ENCODE measurements at regions not wholly inside any gene's neighbourhood (a gene's known extent, or its start where the extent isn't known, plus 50 kb on each side); places are given as distances from the start of the nearest gene placed in this dataset.

DNA sequence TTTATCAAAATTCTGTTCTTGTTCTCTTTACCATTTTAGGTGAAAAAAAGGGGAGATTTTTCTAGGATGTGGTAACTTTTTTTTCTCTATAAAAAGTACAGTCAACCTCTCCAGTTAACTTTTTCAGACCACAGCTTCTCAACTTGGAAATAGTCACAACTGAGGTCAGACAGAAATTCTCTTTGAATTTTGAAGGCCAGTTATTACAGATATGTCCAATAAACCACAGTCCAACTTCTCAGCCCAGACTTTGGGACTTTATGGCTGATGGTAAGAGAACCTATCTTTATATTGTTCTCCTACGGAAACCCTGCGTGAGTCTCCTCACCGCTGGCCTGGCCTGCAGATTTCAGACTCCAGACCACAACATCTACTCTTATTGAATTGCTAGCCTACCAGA is 176.7 kb downstream of the DACT1 start:
- dilution Hi-C loops (cut with MboI; ENCODE audit: extremely low pct_ligation_motif_present, low sequenced_read_pairs) (no loop called here), intact Hi-C loops (cut with micrococcal nuclease) (no loop called here)
- Histone ChIP-seq H2AFZ (ENCODE audit: low read depth, low read length) (no peak overlapping the region), H3K4me1 (ENCODE audit: control insufficient read depth, extremely low read depth, insufficient read depth, low read length) (no peaks in the 10 kb centered on the region), H4K20me1 (replicated peaks; ENCODE audit: control insufficient read depth, extremely low read depth, insufficient read depth, low read length) (no peaks in the 10 kb centered on the region), H3K27me3 (ENCODE audit: control insufficient read depth in 2 of 2, insufficient read depth in 2 of 2, low read length in 2 of 2) (peaks cover 1 to 5% of the 10 kb centered on the region in 2 experiments), H3K9me1 (replicated peaks; ENCODE audit: control insufficient read depth, extremely low read depth, insufficient read depth, low read length) (no peaks in the 10 kb centered on the region), H3K27ac (ENCODE audit: insufficient read depth, low read depth, low read length) (no peak overlapping the region), H3K36me3 (ENCODE audit: control insufficient read depth in 2 of 2, extremely low read depth in 1 of 2, insufficient read depth in 2 of 2, low read length in 2 of 2) (no peaks in the 10 kb centered on the region), H3K79me2 (ENCODE audit: control insufficient read depth, insufficient read depth, low read length) (no peaks in the 10 kb centered on the region), H3K4me2 (ENCODE audit: insufficient read depth, low read length) (no peak overlapping the region), H3K9ac (replicated peaks; ENCODE audit: extremely low read depth, insufficient read depth, low read length) (no peak overlapping the region), H3K9me3 (replicated peaks; ENCODE audit: control insufficient read depth, insufficient read depth, low read length) (no peaks in the 10 kb centered on the region), H3K4me3 (replicated peaks in 1 of 3; ENCODE audit: insufficient read depth in 1 of 3, low read depth in 1 of 3, low read length in 3 of 3) (no peak overlapping the region)
- POLR2A ChIA-PET, result no interaction called here
- BruUV-seq (replicated peaks), result no TSS peak
- FAIRE-seq (no peak), DNase-seq (ENCODE audit: low read depth, low spot score) (no peak)
- TF ChIP-seq JUN (IDR thresholded peaks at IDR 0.05; ENCODE audit: borderline replicate concordance, insufficient read depth, insufficient read length, low read depth) (no peak), EZH2 (IDR thresholded peaks at IDR 0.05; ENCODE audit: borderline replicate concordance, low read depth, low read length, severe bottlenecking) (no peak), MYC (IDR thresholded peaks at IDR 0.05; ENCODE audit: low read depth, low read length) (no peak), MAX (IDR thresholded peaks at IDR 0.05; ENCODE audit: insufficient read depth, insufficient read length) (no peak)
- CTCF ChIA-PET, result no interaction called here

- H3K9me3 ChIP-seq (replicated peaks; ENCODE audit: control insufficient read depth, insufficient read depth, low read length), result no peaks in the 10 kb centered on the region
- CTCF ChIA-PET, result no interaction called here
- dilution Hi-C loops (cut with MboI; ENCODE audit: extremely low pct_ligation_motif_present, low sequenced_read_pairs), result no loop called here
- H3K27me3 ChIP-seq (ENCODE audit: control insufficient read depth in 2 of 2, insufficient read depth in 2 of 2, low read length in 2 of 2), result peaks cover 1 to 5% of the 10 kb centered on the region in 2 experiments
- no peak overlapping the region for H3K9ac ChIP-seq (replicated peaks; ENCODE audit: extremely low read depth, insufficient read depth, low read length)
- no TSS peak for BruUV-seq (replicated peaks)
- H3K4me1 ChIP-seq (ENCODE audit: control insufficient read depth, extremely low read depth, insufficient read depth, low read length), result no peaks in the 10 kb centered on the region
- no peak overlapping the region for H3K27ac ChIP-seq (ENCODE audit: insufficient read depth, low read depth, low read length)
- TF ChIP-seq MAX (IDR thresholded peaks at IDR 0.05; ENCODE audit: insufficient read depth, insufficient read length), result no peak
- no peak for TF ChIP-seq GATA2 (IDR thresholded peaks at IDR 0.05; ENCODE audit: insufficient read depth, insufficient read length, low read depth, low read length)
- no peak for TF ChIP-seq FOS (IDR thresholded peaks at IDR 0.05; ENCODE audit: borderline replicate concordance, insufficient read depth, low read length)
- no peak for TF ChIP-seq POLR2AphosphoS5 (IDR thresholded peaks at IDR 0.05; ENCODE audit: insufficient read depth, low read depth, low read length)
- TF ChIP-seq EZH2 (IDR thresholded peaks at IDR 0.05; ENCODE audit: borderline replicate concordance, low read depth, low read length, severe bottlenecking), result no peak
- TF ChIP-seq MYC (IDR thresholded peaks at IDR 0.05; ENCODE audit: low read depth, low read length), result no peak
- no peak for TF ChIP-seq JUN (IDR thresholded peaks at IDR 0.05; ENCODE audit: borderline replicate concordance, insufficient read depth, insufficient read length, low read depth)
- no peak for TF ChIP-seq POLR2A (IDR thresholded peaks at IDR 0.05; ENCODE audit: low read depth, low read length)
- TF ChIP-seq, protein P1, sequence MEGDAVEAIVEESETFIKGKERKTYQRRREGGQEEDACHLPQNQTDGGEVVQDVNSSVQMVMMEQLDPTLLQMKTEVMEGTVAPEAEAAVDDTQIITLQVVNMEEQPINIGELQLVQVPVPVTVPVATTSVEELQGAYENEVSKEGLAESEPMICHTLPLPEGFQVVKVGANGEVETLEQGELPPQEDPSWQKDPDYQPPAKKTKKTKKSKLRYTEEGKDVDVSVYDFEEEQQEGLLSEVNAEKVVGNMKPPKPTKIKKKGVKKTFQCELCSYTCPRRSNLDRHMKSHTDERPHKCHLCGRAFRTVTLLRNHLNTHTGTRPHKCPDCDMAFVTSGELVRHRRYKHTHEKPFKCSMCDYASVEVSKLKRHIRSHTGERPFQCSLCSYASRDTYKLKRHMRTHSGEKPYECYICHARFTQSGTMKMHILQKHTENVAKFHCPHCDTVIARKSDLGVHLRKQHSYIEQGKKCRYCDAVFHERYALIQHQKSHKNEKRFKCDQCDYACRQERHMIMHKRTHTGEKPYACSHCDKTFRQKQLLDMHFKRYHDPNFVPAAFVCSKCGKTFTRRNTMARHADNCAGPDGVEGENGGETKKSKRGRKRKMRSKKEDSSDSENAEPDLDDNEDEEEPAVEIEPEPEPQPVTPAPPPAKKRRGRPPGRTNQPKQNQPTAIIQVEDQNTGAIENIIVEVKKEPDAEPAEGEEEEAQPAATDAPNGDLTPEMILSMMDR (IDR thresholded peaks at IDR 0.05; ENCODE audit: extremely low read depth in 1 of 2, insufficient read depth in 1 of 2, low read depth in 1 of 2, low read length in 2 of 2), result no peak
- FAIRE-seq, result no peak
- H3K79me2 ChIP-seq (ENCODE audit: control insufficient read depth, insufficient read depth, low read length), result no peaks in the 10 kb centered on the region
- DNase-seq (ENCODE audit: low read depth, low spot score), result no peak
- no peak overlapping the region for H3K4me3 ChIP-seq (replicated peaks in 1 of 3; ENCODE audit: insufficient read depth in 1 of 3, low read depth in 1 of 3, low read length in 3 of 3)
- H3K4me2 ChIP-seq (ENCODE audit: insufficient read depth, low read length), result no peak overlapping the region
- POLR2A ChIA-PET, result no interaction called here
- no peaks in the 10 kb centered on the region for H4K20me1 ChIP-seq (replicated peaks; ENCODE audit: control insufficient read depth, extremely low read depth, insufficient read depth, low read length)
- intact Hi-C loops (cut with micrococcal nuclease), result no loop called here
- no peak overlapping the region for H2AFZ ChIP-seq (ENCODE audit: low read depth, low read length)
- H3K36me3 ChIP-seq (ENCODE audit: control insufficient read depth in 2 of 2, extremely low read depth in 1 of 2, insufficient read depth in 2 of 2, low read length in 2 of 2), result no peaks in the 10 kb centered on the region
- H3K9me1 ChIP-seq (replicated peaks; ENCODE audit: control insufficient read depth, extremely low read depth, insufficient read depth, low read length), result no peaks in the 10 kb centered on the region
Observed at GRCh38 chr14:58815161-58815701, 177.5 kb downstream of the DACT1 start.
